ENCODE measurements at regions not wholly inside any gene's neighbourhood (a gene's known extent, or its start where the extent isn't known, plus 50 kb on each side); places are given as distances from the start of the nearest gene placed in this dataset.

- Histone ChIP-seq H3K27me3 (ENCODE audit: low read length) (no peaks in the 10 kb centered on the region), H3K4me3 (ENCODE audit: insufficient read depth, low read length, poor library complexity, severe bottlenecking) (no peak overlapping the region), H3K9ac (ENCODE audit: low read length) (no peak overlapping the region), H2AFZ (ENCODE audit: low read depth, low read length, severe bottlenecking) (no peak overlapping the region), H3K79me2 (ENCODE audit: insufficient read depth, low read length) (no peaks in the 10 kb centered on the region), H4K20me1 (ENCODE audit: low read depth, low read length) (no peaks in the 10 kb centered on the region), H3K27ac (ENCODE audit: low read depth, low read length) (no peak overlapping the region), H3K36me3 (ENCODE audit: low read length) (no peaks in the 10 kb centered on the region), H3K4me2 (ENCODE audit: low read depth, low read length, poor library complexity, severe bottlenecking) (no peak overlapping the region), H3K9me3 (ENCODE audit: insufficient read depth, low read length) (no peaks in the 10 kb centered on the region), H3F3A (ENCODE audit: insufficient read depth) (no peaks in the 10 kb centered on the region), H3K9me2 (replicated peaks; ENCODE audit: insufficient read depth, low read length) (no peaks in the 10 kb centered on the region)
- TF ChIP-seq CTCF (IDR thresholded peaks at IDR 0.05; ENCODE audit: insufficient read depth, low read length, poor library complexity, severe bottlenecking): no peak
- TF ChIP-seq EZH2phosphoT487 (conservative IDR thresholded peaks at IDR 0.05; ENCODE audit: low read length): no peak
These were observed 151.8 kb upstream of the MYT1L start for GRCh38 chr2:2482851-2483250.

GRCh38 chr2:2472881-2473280 is 141.8 kb upstream of the MYT1L start:
- no peak overlapping the region for H2AFZ ChIP-seq (ENCODE audit: low read depth, low read length, severe bottlenecking)
- H4K20me1 ChIP-seq (ENCODE audit: low read depth, low read length): no peaks in the 10 kb centered on the region
- H3K4me3 ChIP-seq (ENCODE audit: insufficient read depth, low read length, poor library complexity, severe bottlenecking): no peak overlapping the region
- TF ChIP-seq EZH2phosphoT487 (conservative IDR thresholded peaks at IDR 0.05; ENCODE audit: low read length) (no peak), CTCF (IDR thresholded peaks at IDR 0.05; ENCODE audit: insufficient read depth, low read length, poor library complexity, severe bottlenecking) (no peak)
- H3K36me3 ChIP-seq (ENCODE audit: low read length): no peaks in the 10 kb centered on the region
- no peak overlapping the region for H3K27ac ChIP-seq (ENCODE audit: low read depth, low read length)
- no peak overlapping the region for H3K9ac ChIP-seq (ENCODE audit: low read length)
- H3K27me3 ChIP-seq (ENCODE audit: low read length): no peaks in the 10 kb centered on the region
- no peaks in the 10 kb centered on the region for H3K9me3 ChIP-seq (ENCODE audit: insufficient read depth, low read length)
- H3K79me2 ChIP-seq (ENCODE audit: insufficient read depth, low read length): no peaks in the 10 kb centered on the region
- no peak overlapping the region for H3K4me2 ChIP-seq (ENCODE audit: low read depth, low read length, poor library complexity, severe bottlenecking)
- no peaks in the 10 kb centered on the region for H3K9me2 ChIP-seq (replicated peaks; ENCODE audit: insufficient read depth, low read length)
- no peaks in the 10 kb centered on the region for H3F3A ChIP-seq (ENCODE audit: insufficient read depth)

GRCh38 chr2:2472044-2472443 is 141.0 kb upstream of the MYT1L start:
- no peak for TF ChIP-seq CTCF (IDR thresholded peaks at IDR 0.05; ENCODE audit: insufficient read depth, low read length, poor library complexity, severe bottlenecking)
- no peak for TF ChIP-seq EZH2phosphoT487 (conservative IDR thresholded peaks at IDR 0.05; ENCODE audit: low read length)
- no peaks in the 10 kb centered on the region for H3K79me2 ChIP-seq (ENCODE audit: insufficient read depth, low read length)

More at GRCh38 chr2:2472044-2472443, 141.0 kb upstream of the MYT1L start:
- no peaks in the 10 kb centered on the region for H3K27me3 ChIP-seq (ENCODE audit: low read length)
- H2AFZ ChIP-seq (ENCODE audit: low read depth, low read length, severe bottlenecking): no peak overlapping the region
- no peaks in the 10 kb centered on the region for H3F3A ChIP-seq (ENCODE audit: insufficient read depth)
- H3K36me3 ChIP-seq (ENCODE audit: low read length): no peaks in the 10 kb centered on the region
- H3K9ac ChIP-seq (ENCODE audit: low read length): no peak overlapping the region
- no peak overlapping the region for H3K27ac ChIP-seq (ENCODE audit: low read depth, low read length)
- no peaks in the 10 kb centered on the region for H3K9me2 ChIP-seq (replicated peaks; ENCODE audit: insufficient read depth, low read length)
- no peaks in the 10 kb centered on the region for H3K9me3 ChIP-seq (ENCODE audit: insufficient read depth, low read length)
- H4K20me1 ChIP-seq (ENCODE audit: low read depth, low read length): no peaks in the 10 kb centered on the region
- no peak overlapping the region for H3K4me3 ChIP-seq (ENCODE audit: insufficient read depth, low read length, poor library complexity, severe bottlenecking)
- no peak overlapping the region for H3K4me2 ChIP-seq (ENCODE audit: low read depth, low read length, poor library complexity, severe bottlenecking)

All from SU-DHL-6 (cell line).